H1 (cell line): ENCODE measurements at regions not wholly inside any gene's neighbourhood (a gene's known extent, or its start where the extent isn't known, plus 50 kb on each side); places are given as distances from the start of the nearest gene placed in this dataset.

ENCODE experiments used
- SRF ChIP-seq: IDR thresholded peaks from 2 replicates; pipeline ENCODE4 v1.6.1; 2011; ENCODE audit warnings: mild to moderate bottlenecking, low read depth, low read length, moderate library complexity
- TF ChIP-seq, protein P1 (sequence below), 3 experiments: IDR thresholded peaks; 1 replicate in 2 of 3; 2 replicates in 1 of 3; pipeline versions ENCODE4 v1.5.1 to v1.6.1; 2011; ENCODE audit warnings: low read length in 3 of 3, mild to moderate bottlenecking in 3 of 3, inconsistent platforms in 2 of 3, low read depth in 1 of 3, moderate library complexity in 1 of 3; ENCODE audit not compliant: insufficient read depth in 1 of 3; ENCODE audit errors: control extremely low read depth in 1 of 3

DNA sequence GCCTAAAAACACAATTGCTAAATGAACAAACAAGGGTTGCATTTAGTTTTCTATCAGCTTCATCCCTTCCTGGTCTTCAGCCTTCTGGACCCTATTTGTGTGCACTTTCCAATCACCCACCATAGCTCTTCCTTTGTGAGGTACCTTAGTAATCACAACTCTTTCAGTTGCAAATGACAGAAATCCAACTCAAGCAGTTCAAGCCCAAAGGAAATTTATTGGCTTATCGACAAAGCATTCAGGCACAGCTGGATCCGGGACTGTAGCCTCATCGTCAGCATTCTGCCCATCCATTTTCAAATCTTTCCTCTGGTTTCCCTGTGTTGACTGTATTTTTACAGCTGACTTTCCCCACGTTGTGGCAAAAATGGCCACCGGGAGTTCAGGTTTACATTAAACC, 148.6 kb upstream of the VASH1 start:
- TF ChIP-seq, protein P1, sequence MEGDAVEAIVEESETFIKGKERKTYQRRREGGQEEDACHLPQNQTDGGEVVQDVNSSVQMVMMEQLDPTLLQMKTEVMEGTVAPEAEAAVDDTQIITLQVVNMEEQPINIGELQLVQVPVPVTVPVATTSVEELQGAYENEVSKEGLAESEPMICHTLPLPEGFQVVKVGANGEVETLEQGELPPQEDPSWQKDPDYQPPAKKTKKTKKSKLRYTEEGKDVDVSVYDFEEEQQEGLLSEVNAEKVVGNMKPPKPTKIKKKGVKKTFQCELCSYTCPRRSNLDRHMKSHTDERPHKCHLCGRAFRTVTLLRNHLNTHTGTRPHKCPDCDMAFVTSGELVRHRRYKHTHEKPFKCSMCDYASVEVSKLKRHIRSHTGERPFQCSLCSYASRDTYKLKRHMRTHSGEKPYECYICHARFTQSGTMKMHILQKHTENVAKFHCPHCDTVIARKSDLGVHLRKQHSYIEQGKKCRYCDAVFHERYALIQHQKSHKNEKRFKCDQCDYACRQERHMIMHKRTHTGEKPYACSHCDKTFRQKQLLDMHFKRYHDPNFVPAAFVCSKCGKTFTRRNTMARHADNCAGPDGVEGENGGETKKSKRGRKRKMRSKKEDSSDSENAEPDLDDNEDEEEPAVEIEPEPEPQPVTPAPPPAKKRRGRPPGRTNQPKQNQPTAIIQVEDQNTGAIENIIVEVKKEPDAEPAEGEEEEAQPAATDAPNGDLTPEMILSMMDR (IDR thresholded peaks at IDR 0.05; ENCODE audit: control extremely low read depth in 1 of 3, insufficient read depth in 1 of 3, low read depth in 1 of 3, low read length in 3 of 3), result no peak
- TF ChIP-seq SRF, result no peak
